BJ (cell line): ENCODE measurements at regions not wholly inside any gene's neighbourhood (a gene's known extent, or its start where the extent isn't known, plus 50 kb on each side); places are given as distances from the start of the nearest gene placed in this dataset.

Experiments
- CTCF ChIA-PET: fragments of 350-600 bp; formaldehyde crosslinking; extraction: SDS; loops from one replicate; lab custom pipeline; 2021; ENCODE audit warnings: antibody characterized with exemption, inconsistent platforms; lab: Yijun Ruan, JAX
- POLR2A ChIA-PET: fragments of 300-600 bp; sonication (Branson Sonifier 250); formaldehyde crosslinking; extraction: SDS; loops from one replicate; lab custom pipeline; 2021; ENCODE audit warnings: antibody characterized with exemption; lab: Charles Lee
- DNase-seq: peaks from one replicate; pipeline ENCODE4 v3.0.0-alpha.2; 2011; ENCODE audit warnings: low read depth
- H3K27me3 ChIP-seq: 2 replicates; pipeline ENCODE4 v1.6.0; 2011; ENCODE audit warnings: low read length; ENCODE audit not compliant: control insufficient read depth, insufficient read depth
- H3K36me3 ChIP-seq: 2 replicates; pipeline ENCODE4 v1.5.1; 2011; ENCODE audit warnings: low read length; ENCODE audit not compliant: control insufficient read depth, insufficient read depth
- H3K4me3 ChIP-seq: 2 replicates; pipeline ENCODE4 v1.5.1; 2011; ENCODE audit warnings: low read depth, mild to moderate bottlenecking, control low read depth, low read length
- TF ChIP-seq, protein P1 (sequence below): IDR thresholded peaks from 2 replicates; pipeline ENCODE4 v1.5.1; 2011; ENCODE audit warnings: low read depth, mild to moderate bottlenecking, control low read depth, inconsistent platforms, low read length, moderate library complexity; ENCODE audit not compliant: insufficient read depth

DNA sequence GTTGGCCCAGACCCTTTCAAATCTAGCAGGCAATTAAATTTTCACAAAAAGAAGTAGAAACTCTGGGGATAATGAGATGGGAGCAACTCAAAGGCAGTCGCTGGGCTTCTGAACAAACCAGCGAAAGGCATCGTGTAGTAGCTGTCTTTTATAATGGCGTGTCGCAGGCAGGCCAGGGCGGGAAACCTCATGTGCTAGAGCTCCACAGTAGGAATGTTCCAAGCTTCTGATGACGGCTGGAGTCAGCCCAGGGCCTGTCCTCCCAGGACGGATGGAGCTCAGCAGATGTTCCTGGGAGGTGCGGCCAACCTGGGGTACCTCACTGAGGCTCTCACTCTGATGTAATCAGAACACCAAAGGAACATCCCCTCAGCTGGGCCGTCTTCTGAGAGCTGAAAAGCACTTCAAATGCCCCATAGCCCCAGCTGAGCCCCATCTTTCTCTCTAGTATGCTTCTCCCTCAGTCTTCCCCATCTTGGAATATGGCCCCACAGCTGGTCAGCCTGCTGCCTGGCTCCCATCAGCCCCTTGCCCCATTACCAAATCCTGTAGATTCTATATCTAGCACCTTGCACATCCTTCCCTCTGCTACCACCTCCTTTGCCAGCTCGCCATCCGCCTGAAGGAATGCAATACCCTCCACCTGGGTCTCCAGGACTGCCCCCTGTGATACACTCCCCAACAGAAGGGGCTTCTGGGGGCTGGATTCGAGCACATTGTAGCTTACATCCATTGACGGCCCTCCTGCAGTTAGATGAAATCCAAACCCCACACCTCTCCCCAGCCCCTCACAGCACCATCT is 54.9 kb upstream of the ATP2B2 start:
- ChIA-PET CTCF (interaction anchor here (1.2 to 1.6 kb wide), 2 partner anchors 178 to 179 kb away, joined by 3 read pairs; no protein-coding TSS in a partner anchor), POLR2A (no interaction called here)
- no peaks in the 10 kb centered on the region; the same call in 1 of the 2 replicates for H3K27me3 ChIP-seq
- no peak for DNase-seq
- no peaks in the 10 kb centered on the region for H3K36me3 ChIP-seq
- TF ChIP-seq, protein P1, sequence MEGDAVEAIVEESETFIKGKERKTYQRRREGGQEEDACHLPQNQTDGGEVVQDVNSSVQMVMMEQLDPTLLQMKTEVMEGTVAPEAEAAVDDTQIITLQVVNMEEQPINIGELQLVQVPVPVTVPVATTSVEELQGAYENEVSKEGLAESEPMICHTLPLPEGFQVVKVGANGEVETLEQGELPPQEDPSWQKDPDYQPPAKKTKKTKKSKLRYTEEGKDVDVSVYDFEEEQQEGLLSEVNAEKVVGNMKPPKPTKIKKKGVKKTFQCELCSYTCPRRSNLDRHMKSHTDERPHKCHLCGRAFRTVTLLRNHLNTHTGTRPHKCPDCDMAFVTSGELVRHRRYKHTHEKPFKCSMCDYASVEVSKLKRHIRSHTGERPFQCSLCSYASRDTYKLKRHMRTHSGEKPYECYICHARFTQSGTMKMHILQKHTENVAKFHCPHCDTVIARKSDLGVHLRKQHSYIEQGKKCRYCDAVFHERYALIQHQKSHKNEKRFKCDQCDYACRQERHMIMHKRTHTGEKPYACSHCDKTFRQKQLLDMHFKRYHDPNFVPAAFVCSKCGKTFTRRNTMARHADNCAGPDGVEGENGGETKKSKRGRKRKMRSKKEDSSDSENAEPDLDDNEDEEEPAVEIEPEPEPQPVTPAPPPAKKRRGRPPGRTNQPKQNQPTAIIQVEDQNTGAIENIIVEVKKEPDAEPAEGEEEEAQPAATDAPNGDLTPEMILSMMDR = no peak
- H3K4me3 ChIP-seq = no peak overlapping the region

DNA sequence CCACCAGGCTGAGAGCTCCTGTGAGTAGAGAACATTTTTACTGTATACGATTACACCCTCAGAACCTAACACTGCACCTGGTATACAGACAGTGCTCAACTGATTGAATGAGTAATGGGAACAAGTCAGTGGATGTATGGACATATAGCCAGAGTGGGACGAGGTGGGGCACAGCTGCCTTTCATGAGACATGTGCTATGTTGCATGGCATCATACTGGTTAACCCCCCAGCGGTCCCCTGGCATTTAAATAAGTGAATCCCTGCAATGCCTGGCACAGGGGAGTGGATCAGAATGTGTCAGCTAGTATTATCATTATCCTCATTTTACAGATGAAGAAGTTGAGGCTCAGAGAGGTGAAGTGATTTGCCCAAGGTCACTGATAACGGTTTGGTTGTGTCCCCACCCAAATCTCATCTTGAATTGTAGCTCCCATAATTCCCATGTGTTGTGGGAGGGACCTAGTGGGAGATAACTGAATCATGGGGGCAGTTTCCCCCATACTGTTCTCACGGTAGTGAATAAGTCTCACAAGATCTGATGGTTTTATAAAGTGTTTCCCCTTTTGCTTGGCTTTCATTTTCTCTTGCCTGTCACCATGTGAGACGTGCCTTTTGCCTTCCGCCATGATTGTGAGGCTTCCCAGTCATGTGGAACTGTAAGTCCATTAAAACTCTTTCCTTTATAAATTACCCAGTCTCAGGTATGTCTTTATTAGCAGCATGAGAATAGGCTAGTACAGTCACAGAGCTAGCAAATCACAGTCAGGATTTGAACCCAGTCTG is 56.0 kb upstream of the ATP2B2 start:
- H3K36me3 ChIP-seq = no peaks in the 10 kb centered on the region
- no peak for DNase-seq
- ChIA-PET POLR2A (no interaction called here), CTCF (interaction anchor here (1.6 kb wide), 1 partner anchor 177 kb away, joined by 3 read pairs; no protein-coding TSS in a partner anchor)
- no peak overlapping the region for H3K4me3 ChIP-seq
- no peaks in the 10 kb centered on the region; the same call in 1 of the 2 replicates for H3K27me3 ChIP-seq
- TF ChIP-seq, protein P1 = no peak

- Histone ChIP-seq H3K36me3 (no peaks in the 10 kb centered on the region), H3K4me3 (no peak overlapping the region), H3K27me3 (no peaks in the 10 kb centered on the region; the same call in 1 of the 2 replicates)
- no peak for DNase-seq
- TF ChIP-seq, protein P1 = no peak
- ChIA-PET POLR2A (no interaction called here), CTCF (interaction anchor here (1.6 kb wide), 1 partner anchor 176 kb away, joined by 3 read pairs; no protein-coding TSS in a partner anchor)
Observed at GRCh38 chr3:10561946-10562560, 56.7 kb upstream of the ATP2B2 start.

GRCh38 chr3:10563396-10563795 is 58.0 kb upstream of the ATP2B2 start:
- H3K4me3 ChIP-seq = no peak overlapping the region
- no peaks in the 10 kb centered on the region; the same call in 1 of the 2 replicates for H3K27me3 ChIP-seq
- ChIA-PET CTCF (no interaction called here), POLR2A (no interaction called here)
- no peak for DNase-seq
- TF ChIP-seq, protein P1 = no peak
- H3K36me3 ChIP-seq = no peaks in the 10 kb centered on the region
